Activated CD4-positive, alpha-beta T cell treated with anti-CD3 and anti-CD28 coated beads, Interleukin-2, amount 50 U/mL, for 48 hours (primary cell): ENCODE measurements at regions not wholly inside any gene's neighbourhood (a gene's known extent, or its start where the extent isn't known, plus 50 kb on each side); places are given as distances from the start of the nearest gene placed in this dataset.

Source experiments
- DNase-seq, 2 experiments: peaks; one replicate each; pipeline ENCODE4 v3.0.0-alpha.2; 2020

DNA sequence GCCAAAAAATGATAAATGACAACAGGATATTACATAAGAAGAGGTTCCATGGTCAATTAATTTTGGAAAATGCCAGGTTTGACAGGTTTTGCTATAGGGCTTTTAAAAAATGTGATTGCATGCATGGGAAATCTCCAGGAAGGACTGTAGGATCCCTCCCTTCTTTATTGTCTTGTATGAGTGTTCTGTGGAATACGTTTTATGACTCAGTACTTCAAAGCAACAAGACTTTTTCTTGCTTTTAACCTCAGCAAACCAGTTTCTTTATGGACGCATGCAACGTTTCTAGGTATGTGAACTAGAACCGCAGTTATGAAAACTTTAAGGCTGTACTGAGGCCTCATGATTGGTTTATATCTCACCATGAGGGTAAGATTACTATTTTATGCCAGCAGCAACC, 76.6 kb upstream of the NTRK2 start:
- DNase-seq: no peak

DNA sequence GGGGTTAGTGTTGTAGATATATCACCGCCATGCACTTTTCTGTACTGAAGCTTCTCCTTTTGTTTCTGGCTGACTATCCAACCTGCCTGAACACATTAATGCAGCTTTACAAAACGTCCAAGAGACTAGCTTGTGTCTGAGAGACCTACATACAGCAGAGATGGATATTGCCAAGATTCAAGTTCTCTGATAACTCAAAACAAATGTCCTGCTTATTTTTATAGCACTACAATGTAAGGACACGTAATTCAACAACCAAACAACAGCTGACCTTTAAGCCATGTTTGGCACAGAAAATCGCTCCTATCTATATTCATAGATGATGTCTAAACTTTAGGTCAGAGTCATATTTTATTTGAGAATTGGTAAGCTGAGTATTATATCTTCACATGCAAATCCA, 76.2 kb upstream of the NTRK2 start:
- no peak for DNase-seq

DNA sequence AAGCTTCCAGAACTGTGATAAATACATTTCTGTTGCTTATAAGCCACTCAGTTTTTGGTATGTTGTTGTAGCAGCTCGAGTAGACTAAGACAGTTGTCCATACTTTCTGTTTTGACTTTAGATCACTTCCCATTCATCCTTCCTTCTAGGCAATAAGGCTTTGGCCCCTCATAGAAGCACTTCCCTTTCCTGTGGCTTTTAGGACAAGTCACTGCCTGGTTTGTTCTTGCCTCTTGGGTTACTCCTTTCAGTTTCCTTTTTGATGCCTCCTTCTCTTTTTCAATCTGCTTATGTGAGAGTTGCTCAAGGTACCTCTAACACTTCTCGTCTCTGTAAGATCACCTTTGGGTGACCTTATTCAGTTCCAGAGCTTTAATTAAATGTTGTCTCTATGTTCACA, 72.4 kb upstream of the NTRK2 start:
- no peak for DNase-seq

DNA sequence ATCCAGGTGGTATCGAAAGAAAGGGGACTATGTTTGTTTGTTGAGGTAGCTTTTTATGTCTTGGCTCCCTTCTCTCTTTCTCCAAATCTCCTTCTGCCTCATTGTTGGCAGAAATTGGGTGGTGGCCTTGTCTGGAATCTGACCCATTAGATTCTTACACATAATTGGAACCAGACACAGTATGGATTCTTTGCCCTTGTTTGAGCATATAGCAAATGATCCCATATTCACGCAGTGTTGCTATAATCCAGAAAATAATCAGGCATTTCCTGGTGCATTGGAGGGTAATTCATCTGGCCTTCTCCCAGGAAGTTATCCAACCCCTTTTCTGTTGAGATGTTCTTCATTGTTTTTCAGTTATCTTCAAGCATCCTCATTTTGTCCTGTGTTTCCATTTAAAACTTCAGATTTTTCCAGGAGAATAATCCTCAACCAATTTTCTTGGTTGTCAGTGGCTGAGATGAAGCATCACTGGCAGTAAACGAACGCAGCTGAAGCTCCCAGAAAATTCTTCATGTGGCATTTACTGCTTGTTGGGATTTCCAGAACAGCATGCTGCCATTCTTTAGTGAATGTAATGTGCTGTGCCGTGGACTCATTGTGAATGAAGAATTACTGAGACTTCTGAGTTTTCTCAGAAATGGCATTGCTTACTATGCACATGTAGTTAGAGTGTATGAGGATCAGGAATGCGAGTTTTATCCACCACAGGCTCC, 70.5 kb upstream of the NTRK2 start:
- no peak for DNase-seq

DNA sequence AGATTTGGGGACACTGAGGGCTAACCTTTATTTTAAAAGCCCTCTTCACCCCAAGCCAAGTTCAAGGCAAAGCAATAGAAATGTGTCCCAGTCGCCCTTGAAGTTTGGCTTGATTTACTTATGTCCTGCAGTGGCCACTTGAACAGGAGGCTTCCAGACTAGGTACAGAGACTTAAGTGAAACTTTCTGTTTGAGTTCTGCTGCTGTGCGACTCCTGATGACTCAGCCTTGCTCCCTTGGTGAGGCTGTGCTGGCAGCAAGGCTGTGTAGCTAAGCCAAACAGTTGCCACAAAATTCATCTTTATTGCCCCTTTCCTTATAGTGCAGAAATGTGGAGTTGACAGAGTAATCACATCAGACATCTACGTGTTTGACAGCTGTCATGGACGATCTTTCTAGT, 68.8 kb upstream of the NTRK2 start:
- DNase-seq: no peak

DNA sequence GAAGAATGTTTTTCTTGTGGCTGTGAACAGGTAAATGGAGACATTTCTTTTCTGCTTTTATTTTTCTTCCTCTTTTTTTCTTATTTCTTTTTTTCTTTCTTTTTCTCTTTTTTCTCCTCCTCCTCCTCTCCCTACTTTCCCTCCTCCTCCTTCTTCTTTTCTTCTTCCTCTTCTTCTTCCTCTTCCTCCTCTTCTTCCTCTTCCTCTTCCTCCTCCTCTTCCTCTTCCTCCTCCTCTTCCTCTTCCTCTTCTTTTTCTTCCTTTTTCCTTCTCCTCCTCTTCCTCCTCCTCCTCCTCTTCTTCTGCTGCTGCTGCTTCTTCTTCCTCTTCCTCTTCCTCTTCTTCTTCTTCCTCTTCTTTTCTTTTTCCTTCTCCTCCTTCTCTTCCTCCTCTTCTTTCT, 65.3 kb upstream of the NTRK2 start:
- no peak for DNase-seq

DNA sequence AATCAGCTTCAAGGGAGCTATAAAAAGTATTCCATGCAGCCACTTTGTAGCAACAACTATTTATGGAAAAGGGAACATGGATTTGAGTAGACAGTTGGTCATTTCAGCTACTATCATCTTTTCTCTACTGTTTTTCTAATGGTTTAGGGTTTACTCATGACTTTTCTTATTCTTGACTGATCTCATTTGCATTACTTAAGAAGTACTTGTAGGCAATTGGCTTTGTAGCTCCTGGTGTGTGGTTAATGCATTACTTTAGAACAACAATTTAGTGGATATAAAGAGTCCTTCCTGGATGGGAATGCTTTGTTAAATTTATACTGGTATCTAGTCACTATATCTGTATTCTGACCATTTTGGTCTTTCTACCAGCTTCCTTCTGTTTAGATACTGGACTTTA, 59.8 kb upstream of the NTRK2 start:
- no peak for DNase-seq

DNA sequence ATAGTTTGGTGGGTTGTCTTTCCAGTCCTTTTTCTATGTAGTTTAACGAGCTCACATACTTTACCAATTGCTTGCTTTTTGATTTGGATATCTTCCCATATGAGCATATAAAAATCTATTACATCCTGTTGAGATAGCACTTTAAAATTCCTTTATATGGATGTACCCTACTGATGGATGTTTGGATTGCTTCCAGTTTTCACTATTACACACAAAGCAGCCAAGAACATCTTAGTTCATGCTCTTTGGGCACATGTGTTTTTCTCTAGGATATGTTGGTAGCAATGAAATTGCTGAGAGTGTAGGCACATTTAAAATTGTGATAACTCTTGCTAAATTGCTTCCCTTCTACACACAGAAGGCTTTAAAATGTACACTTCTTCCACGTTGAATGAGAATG, 56.1 kb upstream of the NTRK2 start:
- DNase-seq: no peak

DNA sequence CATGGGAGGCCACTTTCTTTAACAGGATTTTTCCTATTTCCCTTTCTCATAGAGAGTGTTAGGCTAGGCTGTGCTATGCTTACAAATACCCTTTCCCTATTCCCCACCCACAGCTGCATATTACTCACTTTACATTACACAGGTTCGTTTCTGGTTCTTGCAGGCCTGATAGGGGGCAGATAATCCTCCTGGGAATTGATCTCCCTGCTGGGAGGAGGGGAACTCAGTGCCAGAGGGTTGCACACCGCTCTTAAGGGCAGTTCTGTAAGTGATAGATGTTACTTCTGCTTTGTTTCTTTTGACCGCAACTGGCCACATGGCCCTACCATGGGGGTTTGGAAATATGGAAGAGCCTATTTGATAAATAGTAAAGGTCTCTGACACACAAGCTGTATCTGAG, 54.0 kb upstream of the NTRK2 start:
- DNase-seq: no peak

DNA sequence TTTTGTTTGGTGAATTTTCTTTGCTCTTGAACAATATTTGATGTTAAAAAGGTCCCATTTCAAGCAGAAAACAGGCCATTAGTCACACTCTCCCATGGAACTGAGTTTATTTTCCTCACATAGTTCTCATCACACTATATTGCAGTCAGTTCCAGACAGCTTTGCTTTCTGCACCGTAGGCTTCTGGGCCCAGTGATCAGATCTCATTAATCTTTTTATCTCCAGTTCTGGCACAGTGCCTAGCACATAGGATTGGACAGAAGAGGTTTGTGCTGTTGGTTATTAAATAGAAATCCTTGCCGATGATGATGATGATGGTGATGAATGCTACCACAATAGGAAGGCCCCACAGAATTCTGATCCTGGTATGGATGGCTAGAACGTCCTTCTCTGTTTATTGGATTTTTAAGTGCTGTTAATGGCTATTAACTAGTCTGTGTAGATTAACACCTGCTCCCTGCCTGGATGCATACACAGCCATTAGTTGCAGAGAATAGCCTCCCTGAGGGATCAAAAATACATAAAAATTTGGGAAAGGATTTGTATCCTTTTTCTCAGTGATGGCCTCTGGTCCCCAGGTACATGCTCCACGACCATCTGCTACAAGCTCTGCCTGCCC, 52.0 kb upstream of the NTRK2 start:
- DNase-seq: no peak
